ENCODE measurements at regions not wholly inside any gene's neighbourhood (a gene's known extent, or its start where the extent isn't known, plus 50 kb on each side); places are given as distances from the start of the nearest gene placed in this dataset.

GRCh38 chr6:54574671-54575070 is 266.4 kb downstream of the TINAG start:
- no peak for DNase-seq

GRCh38 chr6:54578261-54578660 is 268.3 kb upstream of the FAM83B start:
- no peak for DNase-seq

GRCh38 chr6:54579011-54579410 is 267.6 kb upstream of the FAM83B start:
- no peak for DNase-seq

- no peak for DNase-seq
Measured at GRCh38 chr6:54586251-54586650, 260.3 kb upstream of the FAM83B start.

- no peak for DNase-seq
Measured at GRCh38 chr6:54587277-54587676, 259.3 kb upstream of the FAM83B start.

GRCh38 chr6:54588176-54588575 is 258.4 kb upstream of the FAM83B start:
- DNase-seq = no peak

- no peak for DNase-seq
Measured at GRCh38 chr6:54595844-54596243, 250.7 kb upstream of the FAM83B start.

- no peak for DNase-seq
Measured at GRCh38 chr6:54598787-54599313, 247.7 kb upstream of the FAM83B start.

GRCh38 chr6:54601600-54602300 is 244.8 kb upstream of the FAM83B start:
- no peak for DNase-seq

GRCh38 chr6:54602591-54602990 is 244.0 kb upstream of the FAM83B start:
- DNase-seq = no peak

GRCh38 chr6:54609981-54610380 is 236.6 kb upstream of the FAM83B start:
- DNase-seq = no peak

GRCh38 chr6:54613596-54613995 is 233.0 kb upstream of the FAM83B start:
- no peak for DNase-seq

GRCh38 chr6:54614499-54615195 is 231.9 kb upstream of the FAM83B start:
- DNase-seq = no peak

- no peak for DNase-seq
Measured at GRCh38 chr6:54617730-54618129, 228.8 kb upstream of the FAM83B start.

- DNase-seq = no peak
Measured at GRCh38 chr6:54618572-54618971, 228.0 kb upstream of the FAM83B start.

GRCh38 chr6:54619102-54619501 is 227.5 kb upstream of the FAM83B start:
- DNase-seq = no peak

- no peak for DNase-seq
Measured at GRCh38 chr6:54621285-54621684, 225.3 kb upstream of the FAM83B start.

GRCh38 chr6:54624216-54624615 is 222.4 kb upstream of the FAM83B start:
- no peak for DNase-seq

- no peak for DNase-seq
Measured at GRCh38 chr6:54624779-54625178, 221.8 kb upstream of the FAM83B start.

GRCh38 chr6:54629131-54629530 is 217.4 kb upstream of the FAM83B start:
- no peak for DNase-seq

GRCh38 chr6:54632984-54633565 is 213.5 kb upstream of the FAM83B start:
- DNase-seq = no peak

- no peak for DNase-seq
Measured at GRCh38 chr6:54633601-54634000, 213.0 kb upstream of the FAM83B start.

- no peak for DNase-seq
Measured at GRCh38 chr6:54640911-54641310, 205.7 kb upstream of the FAM83B start.
